GM18909 (cell line): ENCODE measurements at regions not wholly inside any gene's neighbourhood (a gene's known extent, or its start where the extent isn't known, plus 50 kb on each side); places are given as distances from the start of the nearest gene placed in this dataset.
"Not testable (repeated sequence)": the region's sequence is repeated elsewhere in the genome, so short reads cannot be mapped to it uniquely, and the experiment has no call there.

ENCODE experiments used
- ATAC-seq: cut with Tn5 transposase; IDR thresholded peaks from one replicate; pipeline ENCODE4 v1.9.1; 2021; ENCODE audit warnings: mild to moderate bottlenecking; ENCODE audit not compliant: unreplicated experiment, poor library complexity

DNA sequence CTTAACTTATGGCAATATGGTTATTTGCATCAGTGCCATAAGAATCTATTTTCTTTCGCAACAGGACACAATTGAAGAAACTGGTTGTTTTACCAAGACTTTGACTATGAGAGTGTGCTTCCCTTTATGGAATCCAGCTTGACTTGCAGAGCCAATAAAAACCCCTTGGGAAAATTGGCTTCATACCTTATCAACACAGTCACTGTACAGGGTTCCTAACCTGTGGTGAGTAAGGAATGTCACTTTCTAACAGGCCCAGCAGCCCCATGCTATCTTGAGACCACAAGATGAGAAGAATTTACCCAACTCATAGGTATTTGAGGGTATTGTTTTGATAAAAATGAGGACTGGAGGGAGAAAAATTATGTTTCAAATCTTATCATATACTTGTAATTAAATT is 418.5 kb upstream of the MAP2 start:
- no peak for ATAC-seq

DNA sequence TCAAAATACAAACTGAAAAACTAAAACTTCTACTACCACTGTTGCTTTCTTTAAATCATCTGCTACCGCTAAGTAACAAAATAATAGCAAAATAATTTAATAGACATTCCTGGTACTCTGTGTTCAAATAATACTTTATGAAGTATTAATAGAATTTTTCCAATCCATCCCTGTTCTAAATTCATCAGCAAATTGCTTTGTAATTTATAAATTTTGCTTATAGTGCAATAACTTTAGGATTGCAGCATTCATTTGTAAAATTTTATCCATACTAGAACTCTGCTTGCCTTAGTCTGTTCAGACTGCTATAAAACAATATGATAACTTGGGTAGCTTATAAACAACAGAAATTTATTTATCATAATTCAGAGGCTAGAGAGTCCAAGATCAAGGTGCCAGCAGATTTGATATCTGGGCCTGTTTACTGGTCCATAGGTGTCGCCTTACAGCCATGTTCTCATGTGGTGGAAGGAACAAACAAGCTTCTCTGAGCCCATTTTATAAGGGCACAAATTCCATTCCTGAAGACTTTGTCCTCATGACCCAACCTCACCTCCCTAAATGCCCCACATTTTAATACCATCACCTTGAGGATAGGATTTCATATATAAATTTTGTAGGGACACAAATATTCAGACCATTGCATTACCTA is 415.1 kb upstream of the MAP2 start:
- no peak for ATAC-seq

DNA sequence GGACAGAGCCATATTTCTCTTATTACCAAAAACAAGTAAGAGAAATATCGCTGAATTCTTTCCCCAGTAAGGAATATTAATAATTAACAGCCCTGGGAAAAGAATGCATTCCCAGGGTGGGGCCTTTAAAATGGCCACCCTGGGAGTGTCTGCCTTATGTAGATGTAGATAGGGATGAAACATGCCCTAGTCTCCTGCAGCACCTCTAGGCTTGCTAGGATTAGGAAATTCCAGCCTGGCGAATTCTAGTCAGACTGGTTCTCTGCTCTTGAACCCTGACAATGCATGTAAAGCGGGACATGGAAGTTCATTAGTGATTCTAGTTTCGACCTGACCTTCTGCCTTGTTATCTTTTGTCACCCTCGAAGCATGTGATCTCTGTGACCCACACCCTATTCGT is 405.2 kb upstream of the MAP2 start:
- not testable (repeated sequence) for ATAC-seq

DNA sequence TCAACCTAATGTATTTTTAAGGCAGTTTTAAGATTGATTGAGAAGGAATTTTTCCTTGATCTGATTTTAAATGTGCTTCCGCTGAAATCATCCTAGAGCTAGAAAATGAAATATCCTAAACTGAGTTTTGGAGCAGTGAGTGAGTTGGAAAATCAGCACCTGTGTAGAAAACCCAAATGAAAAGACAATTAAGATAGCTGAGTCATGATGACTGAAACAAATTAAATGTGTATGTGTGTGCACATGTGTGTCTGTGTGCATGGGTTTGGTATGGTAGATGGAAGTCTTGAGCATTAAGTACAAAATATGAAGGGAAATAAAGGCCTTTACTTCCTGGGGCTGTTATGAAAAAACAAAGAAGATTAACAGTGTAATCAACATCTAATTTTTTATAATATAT is 394.6 kb upstream of the MAP2 start:
- no peak for ATAC-seq

DNA sequence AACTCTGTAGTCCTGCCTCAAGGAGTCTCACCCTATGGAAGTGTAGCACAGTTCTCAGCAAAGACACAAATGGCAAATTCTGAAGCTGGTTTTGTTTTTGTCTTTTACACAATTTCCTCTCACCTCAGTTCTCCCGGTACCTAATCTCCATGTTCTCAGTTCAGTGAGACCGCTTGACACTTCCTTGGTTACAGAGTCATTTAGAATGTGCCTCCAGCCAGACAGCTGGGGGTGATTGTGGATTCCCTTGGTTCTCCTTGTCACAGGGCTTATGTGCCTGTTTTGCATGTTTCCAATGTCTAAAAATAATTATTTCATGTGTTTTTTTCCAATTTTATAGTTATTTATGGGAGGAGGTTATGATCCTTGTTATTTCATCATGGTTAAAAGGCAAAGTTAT is 379.5 kb upstream of the MAP2 start:
- no peak for ATAC-seq

DNA sequence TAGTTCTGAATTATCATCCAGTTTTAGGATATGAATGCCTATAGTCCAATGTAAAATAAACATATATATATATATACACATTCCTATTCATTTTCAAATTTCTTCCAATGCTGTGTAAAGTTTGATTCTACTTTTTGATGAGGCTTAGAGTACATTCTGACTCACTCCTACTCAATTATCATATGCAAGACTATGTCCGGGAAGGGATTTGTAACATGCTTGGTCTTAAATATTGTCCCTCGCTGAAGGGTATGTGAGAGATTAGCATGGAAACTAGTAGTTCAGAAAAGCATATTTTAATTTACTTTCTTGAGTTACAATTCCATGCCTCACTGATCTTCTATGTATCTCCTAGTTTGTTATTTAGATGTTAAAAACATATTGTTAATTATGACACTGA is 377.7 kb upstream of the MAP2 start:
- ATAC-seq = no peak

DNA sequence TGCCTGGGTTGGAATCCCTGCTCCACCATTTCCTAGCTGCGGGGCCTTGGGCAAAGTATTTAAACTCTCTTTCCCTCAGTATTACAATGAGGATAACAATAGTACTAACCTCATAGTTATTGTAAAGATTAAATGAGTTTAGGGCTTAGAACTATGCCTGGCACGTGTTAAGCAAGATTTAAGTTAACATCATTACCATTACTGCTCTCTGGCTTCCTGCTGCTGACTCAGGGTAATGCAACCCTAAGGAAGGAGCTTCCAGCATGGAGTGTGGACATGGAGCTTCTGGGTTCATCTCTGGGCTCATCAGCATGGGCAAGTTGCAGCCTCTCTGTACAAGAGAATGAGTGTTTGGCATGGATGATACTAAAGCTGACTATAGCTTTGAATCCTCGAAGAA is 374.2 kb upstream of the MAP2 start:
- ATAC-seq = no peak

DNA sequence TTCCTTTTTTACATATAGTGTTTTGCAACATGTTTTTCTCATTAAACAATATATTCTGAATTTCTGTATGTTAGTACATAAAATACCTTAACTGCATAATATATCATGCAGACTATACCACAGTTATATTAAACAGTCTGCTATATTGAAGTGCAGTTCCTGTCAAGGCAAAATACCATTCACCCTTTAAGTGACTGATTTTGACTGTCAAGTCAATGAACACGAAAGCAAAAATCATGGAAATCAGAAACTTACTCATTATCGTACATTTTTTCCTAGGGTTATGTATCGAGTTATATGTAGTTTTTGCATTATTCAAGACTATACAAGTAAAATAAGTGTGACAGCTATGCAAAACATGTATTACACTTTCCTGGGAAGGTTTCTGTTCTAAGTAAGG is 361.6 kb upstream of the MAP2 start:
- no peak for ATAC-seq

DNA sequence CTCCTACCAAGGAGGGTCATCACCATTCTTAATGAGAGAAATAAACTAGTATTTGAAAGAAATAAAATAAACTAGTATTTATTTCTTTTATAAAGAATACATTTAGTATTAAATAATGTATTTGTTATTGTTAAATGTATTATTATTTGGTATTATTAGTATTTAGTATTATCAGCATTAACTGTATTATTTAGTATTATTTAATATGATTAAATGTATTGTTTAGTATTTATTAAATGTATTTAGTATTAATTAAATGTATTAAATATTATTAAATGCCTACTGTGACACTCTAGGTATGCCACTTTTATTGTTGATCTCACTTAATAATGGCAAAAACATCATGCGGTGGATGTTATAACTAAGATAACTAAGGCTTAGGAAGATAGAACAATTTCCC is 353.6 kb upstream of the MAP2 start:
- ATAC-seq = no peak

DNA sequence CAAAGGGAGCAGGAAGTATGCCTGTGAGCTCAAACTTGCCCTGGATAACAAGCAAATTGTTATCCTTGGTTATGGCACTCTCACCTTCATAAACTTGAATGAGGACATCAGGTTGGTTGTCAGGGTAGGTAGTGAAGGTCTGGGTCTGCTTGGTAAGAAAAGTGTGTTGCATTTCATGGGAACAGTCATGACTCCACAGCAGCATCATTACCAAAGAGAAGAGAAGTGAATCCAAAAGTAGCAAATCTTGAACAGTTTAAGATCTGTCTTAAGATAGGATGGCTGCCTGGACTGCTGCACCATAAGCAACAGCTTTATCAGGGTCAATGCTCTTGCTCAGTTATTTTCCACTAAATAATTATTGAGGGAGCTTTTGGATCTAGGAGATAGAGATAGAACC is 350.7 kb upstream of the MAP2 start:
- no peak for ATAC-seq

DNA sequence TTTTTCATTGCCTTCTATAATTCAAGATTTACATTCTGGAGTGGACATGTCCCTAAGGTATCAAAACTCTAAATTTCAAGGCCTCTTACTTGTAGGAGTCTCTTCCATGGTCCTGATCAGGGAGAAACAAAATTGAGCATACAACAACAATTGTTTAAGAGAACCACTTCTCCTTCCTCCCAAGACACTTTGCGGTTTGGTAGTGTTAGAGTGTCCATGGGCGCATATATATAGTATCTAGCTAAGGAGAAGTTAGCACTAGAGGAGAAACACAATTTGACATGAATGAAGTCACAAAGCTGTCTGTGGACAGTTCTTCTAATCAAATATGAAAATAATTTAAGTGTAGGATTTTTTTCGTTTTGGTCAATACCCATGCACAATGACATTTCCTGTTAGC is 349.1 kb upstream of the MAP2 start:
- no peak for ATAC-seq

DNA sequence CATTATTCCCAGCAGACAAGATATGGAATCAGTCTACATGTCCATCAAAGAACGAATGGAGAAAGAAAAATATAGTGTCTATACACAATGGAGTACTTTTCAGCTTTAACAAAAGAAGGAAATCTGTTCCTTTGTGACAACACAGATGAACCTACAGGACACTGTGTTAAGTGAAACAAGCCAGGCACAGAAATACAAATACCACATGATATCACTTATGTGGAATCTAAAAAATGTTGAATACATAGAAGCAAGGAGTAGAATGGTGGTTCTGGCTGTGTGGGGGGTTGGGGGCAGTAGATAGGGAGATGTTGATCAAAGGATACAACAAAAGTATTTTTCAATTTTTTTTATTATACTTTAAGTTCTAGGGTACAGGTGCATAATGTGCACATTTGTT is 347.7 kb upstream of the MAP2 start:
- ATAC-seq = no peak

DNA sequence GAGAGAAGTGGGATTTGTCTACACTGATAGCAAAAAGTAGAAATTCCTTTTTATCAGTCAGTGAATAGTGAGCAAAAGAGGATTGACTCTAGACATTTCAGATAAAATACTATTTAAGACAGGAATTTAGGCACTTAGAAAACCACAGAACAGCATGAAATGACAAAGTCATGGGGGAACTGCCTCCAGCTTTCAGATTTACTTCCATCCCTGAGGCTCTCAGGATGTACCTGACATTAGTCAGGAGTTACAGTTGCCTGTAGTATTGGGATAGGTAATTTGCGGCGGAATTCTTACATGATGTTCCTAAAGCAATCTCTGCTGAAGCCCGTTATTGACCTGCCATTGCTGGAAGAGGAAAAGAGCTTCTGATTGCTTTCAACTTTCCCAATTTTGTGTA is 337.1 kb upstream of the MAP2 start:
- no peak for ATAC-seq

DNA sequence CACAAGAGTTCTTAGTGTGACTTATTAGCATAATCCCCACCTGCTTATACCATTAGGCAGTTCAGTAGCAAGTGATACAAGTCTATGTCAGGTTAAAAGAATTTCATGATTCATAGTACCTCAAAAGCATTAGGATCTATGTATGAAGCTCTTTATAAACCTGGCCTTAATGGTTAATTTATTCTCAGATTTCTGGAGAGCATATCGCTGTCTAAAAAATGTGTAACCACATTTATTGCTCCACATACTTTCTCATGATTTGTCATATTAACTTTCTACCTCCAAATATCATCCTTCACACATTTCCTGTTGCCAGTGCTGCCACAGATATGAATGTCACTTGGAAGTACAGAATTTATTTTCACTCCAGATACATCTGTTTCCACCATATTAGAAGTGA is 332.8 kb upstream of the MAP2 start:
- ATAC-seq = no peak

DNA sequence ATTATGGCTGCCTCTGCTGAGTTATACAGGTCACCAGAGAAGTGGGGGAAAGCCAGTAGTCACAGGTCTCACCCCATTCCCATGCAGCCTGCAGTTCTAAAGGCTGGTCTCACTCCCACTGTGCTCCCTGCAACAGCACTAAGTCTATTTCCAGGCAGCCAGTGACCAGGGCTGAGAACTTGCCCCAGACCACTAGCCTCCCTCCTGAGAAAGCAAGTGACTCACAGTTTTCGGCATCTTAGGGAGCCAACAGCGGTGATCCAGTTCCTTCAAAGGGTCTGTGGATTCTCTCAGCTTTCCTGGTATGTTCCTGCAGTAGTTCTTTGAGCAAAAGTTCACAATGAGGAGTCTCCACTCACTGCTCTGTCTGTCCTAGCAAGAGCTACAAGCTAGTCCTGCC is 329.6 kb upstream of the MAP2 start:
- no peak for ATAC-seq

DNA sequence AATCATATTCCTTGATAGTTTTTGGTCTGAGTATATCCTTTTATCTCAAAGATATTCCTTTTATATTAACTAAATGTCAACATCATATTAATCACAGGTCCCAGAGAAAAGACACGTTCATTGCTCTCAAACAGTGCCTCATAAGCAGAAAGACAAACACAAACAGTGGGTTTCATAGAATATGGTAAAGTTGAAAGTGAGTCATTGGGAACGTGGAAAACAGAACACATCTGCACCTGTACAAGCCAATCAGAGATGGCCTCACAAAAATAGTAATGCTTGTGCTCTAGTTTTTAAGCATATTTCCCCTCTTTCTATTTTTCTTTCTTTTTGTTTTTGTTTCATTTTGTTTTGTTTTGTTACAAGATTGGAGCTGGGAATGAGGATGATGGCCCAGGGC is 328.4 kb upstream of the MAP2 start:
- no peak for ATAC-seq

DNA sequence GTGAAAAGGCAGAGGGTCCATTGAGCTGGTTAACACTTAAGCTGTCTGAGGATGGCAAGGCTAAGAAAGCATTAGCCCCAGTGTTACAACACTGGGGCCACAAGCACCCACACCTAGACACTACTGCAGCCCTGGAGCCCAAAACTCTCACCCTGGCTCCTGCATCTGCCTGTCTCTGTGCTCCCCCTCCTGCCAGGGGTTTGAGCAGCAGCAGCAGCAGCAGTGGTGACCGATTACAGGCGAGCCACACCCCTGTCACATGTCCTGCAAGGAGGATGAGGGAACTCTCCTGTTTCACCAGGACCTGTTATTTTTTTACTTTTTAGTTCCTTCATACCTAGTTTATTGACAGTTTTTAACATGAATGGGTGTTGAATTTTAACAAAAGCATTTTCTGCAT is 326.7 kb upstream of the MAP2 start:
- ATAC-seq = no peak

DNA sequence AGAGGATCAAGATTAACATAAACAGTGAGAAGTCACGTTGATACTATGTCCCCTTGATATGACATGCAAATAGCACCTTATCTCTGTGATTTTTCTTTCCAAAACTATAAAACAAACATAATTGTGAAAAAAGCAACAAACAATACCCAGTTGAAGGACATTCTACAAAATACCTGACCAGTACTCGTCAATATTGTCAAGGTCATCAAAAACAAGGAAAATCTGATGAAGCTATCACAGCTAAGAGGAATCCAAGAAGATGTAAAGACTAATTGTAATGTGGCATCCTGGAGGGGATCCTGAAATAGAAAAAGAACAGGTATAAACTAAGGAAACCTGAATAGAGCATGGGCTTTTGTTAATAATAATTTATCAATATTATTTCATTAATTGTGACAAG is 321.5 kb upstream of the MAP2 start:
- ATAC-seq = no peak

DNA sequence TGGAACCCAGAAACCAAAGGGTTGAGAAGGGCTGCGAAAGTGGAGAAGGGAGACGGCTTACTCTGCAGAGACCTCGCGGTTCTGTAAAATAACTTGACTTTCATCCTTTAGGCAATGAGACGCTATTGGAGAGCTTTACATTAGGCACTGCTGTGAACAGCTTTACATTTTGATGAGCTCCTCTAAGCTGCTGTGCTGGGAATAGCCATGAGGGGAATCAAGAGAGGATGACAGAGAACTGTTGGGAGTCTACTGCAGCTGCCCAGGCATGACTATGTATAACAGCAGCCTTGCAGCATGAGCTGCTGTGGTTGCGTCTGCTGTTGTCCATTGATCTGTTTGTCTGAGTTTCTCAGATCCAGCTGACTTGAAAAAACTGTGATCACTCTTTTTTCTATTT is 310.8 kb upstream of the MAP2 start:
- ATAC-seq = no peak

DNA sequence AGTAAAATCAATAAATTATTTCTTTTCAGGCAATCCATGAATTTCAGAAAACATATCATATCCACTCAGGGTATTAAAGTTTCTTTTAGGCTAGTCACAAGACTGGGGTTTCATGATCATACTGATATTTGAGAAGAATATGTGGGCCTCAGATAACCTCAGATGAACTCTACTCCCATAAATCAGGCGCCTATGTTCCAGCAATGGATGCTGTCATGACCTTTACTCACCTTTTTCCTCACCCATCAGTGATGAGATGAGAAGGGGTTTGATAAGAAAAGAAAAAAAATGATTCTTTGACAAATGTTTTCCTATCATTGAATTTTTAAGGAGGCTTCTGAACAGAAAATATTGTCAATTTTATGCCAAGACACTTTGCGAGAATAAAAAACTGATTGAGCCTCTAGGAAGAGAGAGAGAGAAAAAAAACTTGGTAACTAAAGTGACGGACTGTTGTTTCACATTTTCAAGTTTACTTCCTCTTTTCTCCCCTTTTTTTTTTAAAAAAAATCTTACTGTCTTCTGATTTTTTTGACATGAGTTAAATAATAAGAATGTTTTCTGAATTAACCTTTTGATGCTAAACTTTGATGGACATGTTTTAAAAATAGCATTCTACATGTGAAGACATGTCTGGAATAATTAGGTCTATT is 309.1 kb upstream of the MAP2 start:
- ATAC-seq = no peak

DNA sequence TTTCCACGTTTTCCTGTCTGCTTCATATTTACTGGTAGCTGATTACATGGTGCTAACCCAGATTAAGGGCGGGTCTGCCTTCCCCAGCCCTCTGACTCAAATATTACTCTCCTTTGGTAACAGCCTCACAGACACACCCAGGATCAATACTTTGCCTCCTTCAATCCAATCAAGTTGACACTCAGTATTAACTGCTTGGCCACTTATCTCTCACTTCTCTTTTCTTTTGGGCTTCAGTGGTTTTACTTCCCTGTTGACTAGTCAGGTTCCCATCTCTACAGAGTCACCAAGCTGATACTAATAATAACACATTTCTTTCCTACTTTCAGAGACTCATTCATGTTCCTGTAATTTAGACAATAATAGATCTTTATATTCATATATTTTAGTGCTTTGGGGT is 302.2 kb upstream of the MAP2 start:
- peak; percentile 97 for ATAC-seq

DNA sequence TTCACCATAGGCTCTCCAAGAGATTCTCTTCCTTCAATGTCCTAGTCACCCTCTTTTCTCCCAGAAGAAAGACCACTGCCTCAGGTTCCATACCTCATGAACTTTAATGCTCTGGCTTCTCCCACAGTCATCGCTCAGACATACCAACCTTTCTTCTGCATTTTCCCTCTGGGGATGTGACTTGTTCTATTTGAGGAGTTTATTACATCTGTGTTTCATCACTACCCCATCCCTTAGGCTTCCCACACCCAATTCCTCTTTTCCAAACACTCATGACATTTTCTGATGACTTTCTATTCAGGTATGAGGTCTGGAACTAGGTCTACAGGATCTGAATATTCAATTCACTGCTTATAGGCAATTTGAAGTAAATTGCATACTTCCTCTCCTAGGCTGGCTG is 298.6 kb upstream of the MAP2 start:
- no peak for ATAC-seq

DNA sequence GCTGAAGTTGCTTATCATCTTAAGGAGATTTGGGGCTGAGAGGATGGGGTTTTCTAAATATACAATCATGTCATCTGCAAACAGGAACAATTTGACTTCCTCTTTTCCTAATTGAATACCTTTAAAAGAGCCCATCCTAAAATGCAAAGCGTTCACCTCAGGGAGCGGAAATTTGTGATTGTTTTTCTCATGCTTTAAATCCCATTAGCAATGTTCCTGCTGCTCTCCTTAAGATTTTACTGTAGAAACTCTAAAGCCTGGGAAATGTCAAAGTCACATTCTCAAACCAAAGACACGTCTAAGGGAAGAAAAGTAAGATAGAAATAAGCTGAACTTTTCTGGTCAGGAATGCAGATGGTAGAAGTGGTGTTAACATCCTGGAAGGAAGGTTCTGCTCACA is 285.8 kb upstream of the MAP2 start:
- no peak for ATAC-seq
